Adrenal gland (tissue), 9 donors: ENCODE measurements at regions not wholly inside any gene's neighbourhood (a gene's known extent, or its start where the extent isn't known, plus 50 kb on each side); places are given as distances from the start of the nearest gene placed in this dataset.

Source experiments
- DNase-seq, 7 donors: peaks; one replicate each; pipeline ENCODE4 v3.0.0-alpha.2; 2019 to 2020
- H3K27ac ChIP-seq, 5 donors: fragments of 200-600 bp; sonication (generic) in 4 of 5; 1 replicate in 3 of 5; 2 replicates in 2 of 5; pipeline versions ENCODE4 v1.5.1 to v1.8.0; 2016 to 2020; ENCODE audit warnings: mild to moderate bottlenecking in 1 of 5
- H3K27me3 ChIP-seq: fragments of 200-600 bp; 2 replicates; pipeline ENCODE4 v1.8.0; 2021
- H3K36me3 ChIP-seq, 2 donors: fragments of 200-600 bp; replicated peaks in 1 of 2; 1 replicate in 1 of 2; 2 replicates in 1 of 2; pipeline versions ENCODE4 v1.5.1 to v1.8.0; 2018 to 2022
- H3K4me1 ChIP-seq, 2 donors: fragments of 200-600 bp; replicated peaks in 1 of 2; 1 replicate in 1 of 2; 2 replicates in 1 of 2; pipeline versions ENCODE4 v1.5.1 to v1.8.0; 2018 to 2021
- H3K4me3 ChIP-seq, 4 donors: fragments of 200-600 bp; sonication (generic) in 3 of 4; one replicate each; pipeline ENCODE4 v1.5.1; 2016 to 2018
- H3K9me3 ChIP-seq, 3 donors: fragments of 200-600 bp; sonication (generic) in 1 of 3; replicated peaks in 1 of 3; 1 replicate in 2 of 3; 2 replicates in 1 of 3; pipeline versions ENCODE4 v1.5.1 to v1.8.0; 2016 to 2021
- POLR2A ChIP-seq, 2 donors: fragments of 450-650 bp; IDR thresholded peaks; one replicate each; pipeline ENCODE4 v1.6.1; 2017; ENCODE audit warnings: antibody characterized with exemption in 2 of 2, mild to moderate bottlenecking in 2 of 2, moderate library complexity in 1 of 2
- WGBS, 4 donors: extraction: QIAGEN DNeasy Blood & Tissue Kit in 2 of 4; methylation state at CpG; one replicate each; pipeline versions ENCODE4 v1.1.5 to v1.1.7; 2013 to 2017; 5-methylcytosine and 5-hydroxymethylcytosine counted together
- intact Hi-C, 2 donors: fragments of 100-400 bp; cut with DNase I; formaldehyde crosslinking; loops; one replicate each; pipeline versions ENCODE4 v1.14.1 to v1.15.0; 2022 to 2023
- TF ChIP-seq, protein P1 (sequence below), 6 experiments: fragments of 450-650 bp in 4 of 6; fragments of 200-600 bp in 2 of 6; sonication (generic) in 1 of 6; IDR thresholded peaks; 1 replicate in 5 of 6; 2 replicates in 1 of 6; pipeline versions ENCODE4 v1.5.1 to v1.8.0; 2016 to 2021; ENCODE audit warnings: antibody characterized with exemption in 6 of 6, mild to moderate bottlenecking in 2 of 6, moderate library complexity in 1 of 6
- donor health status: healthy with polysubstance abuse.
- donor health status: Bipolar disorder and iron deficiency.
- donor health status: DM: yes; HTN: yes; CAD: no.
- donor health status: DM: no; HTN: no; CAD: no.
- donor health status: DM: no; HTN: no; CAD: no.

DNA sequence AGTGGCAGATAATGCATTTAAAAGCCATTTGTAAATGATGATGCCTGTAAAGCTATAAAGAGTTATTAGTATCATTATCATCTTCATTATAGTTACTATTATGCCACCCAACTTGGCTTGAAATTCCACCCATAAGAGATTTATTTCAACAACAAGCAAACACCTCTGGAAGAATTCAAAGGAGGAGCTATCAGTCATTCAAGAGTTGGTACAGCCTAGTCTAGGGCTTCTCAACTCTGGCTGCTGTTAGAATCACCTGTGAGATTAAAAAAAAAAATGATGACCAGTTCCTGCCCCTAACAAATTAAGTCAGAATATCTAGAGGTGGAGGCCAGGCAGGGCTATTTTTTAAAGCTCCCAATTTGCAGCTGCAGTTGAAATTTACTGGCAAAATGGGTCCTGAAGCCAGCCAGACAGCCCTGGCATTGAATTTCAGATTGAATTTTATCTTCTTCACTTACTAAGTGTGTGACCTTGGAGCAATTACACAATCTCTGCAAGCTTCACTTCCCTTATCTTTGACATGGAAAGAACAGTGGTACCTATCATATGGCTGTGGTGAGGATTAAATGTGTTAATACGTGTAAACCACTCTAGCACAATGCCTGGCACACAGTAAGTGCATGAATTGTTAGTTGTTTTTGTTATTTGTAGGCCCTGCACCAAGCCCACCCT is 52.9 kb upstream of the EDA start:
- H3K36me3 ChIP-seq = no peaks in the 10 kb centered on the region
- H3K4me3 ChIP-seq = no peak overlapping the region
- WGBS, 4 donors = 7 to 32% (median 12%) methylated on average over 1 of the region's 1 CpG; no CpG with 5 or more reads in 1 of the 4 donors
- peaks cover 5% of the 10 kb centered on the region for H3K27me3 ChIP-seq
- H3K27ac ChIP-seq = peak overlapping the region in 3 of 5 donors; percentile 30 to 52 (median 39)
- peak in 5 of 7 donors; percentile 33 to 53 (median 39) for DNase-seq
- TF ChIP-seq, protein P1, sequence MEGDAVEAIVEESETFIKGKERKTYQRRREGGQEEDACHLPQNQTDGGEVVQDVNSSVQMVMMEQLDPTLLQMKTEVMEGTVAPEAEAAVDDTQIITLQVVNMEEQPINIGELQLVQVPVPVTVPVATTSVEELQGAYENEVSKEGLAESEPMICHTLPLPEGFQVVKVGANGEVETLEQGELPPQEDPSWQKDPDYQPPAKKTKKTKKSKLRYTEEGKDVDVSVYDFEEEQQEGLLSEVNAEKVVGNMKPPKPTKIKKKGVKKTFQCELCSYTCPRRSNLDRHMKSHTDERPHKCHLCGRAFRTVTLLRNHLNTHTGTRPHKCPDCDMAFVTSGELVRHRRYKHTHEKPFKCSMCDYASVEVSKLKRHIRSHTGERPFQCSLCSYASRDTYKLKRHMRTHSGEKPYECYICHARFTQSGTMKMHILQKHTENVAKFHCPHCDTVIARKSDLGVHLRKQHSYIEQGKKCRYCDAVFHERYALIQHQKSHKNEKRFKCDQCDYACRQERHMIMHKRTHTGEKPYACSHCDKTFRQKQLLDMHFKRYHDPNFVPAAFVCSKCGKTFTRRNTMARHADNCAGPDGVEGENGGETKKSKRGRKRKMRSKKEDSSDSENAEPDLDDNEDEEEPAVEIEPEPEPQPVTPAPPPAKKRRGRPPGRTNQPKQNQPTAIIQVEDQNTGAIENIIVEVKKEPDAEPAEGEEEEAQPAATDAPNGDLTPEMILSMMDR (IDR thresholded peaks at IDR 0.05) = no peak
- TF ChIP-seq POLR2A (IDR thresholded peaks at IDR 0.05) = no peak
- no peaks in the 10 kb centered on the region for H3K9me3 ChIP-seq
- intact Hi-C loops = no loop called here
- no peaks in the 10 kb centered on the region for H3K4me1 ChIP-seq

DNA sequence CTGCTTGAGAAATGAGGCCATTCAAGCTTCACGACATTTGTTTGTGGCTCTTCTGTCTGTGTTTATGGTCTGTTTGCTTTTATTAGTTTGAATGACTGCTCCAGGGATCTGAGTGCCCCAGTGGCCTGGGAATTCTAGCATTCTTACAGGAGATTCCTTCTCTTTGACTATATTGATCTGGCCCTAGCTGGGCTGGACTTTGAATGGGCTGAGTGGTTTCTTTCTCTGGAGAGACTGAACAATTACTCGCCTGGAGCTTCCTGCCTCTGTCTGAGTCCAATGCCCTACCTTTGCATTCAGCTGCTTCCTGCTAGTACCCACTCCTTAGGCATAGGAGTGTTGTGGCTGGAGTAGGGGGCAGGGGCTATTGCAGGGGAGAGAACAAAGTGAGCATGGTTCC is 51.2 kb upstream of the EDA start:
- Histone ChIP-seq H3K36me3 (no peaks in the 10 kb centered on the region), H3K27me3 (peaks cover 5% of the 10 kb centered on the region), H3K4me3 (no peak overlapping the region), H3K9me3 (no peaks in the 10 kb centered on the region), H3K4me1 (no peaks in the 10 kb centered on the region), H3K27ac (no peak overlapping the region)
- TF ChIP-seq POLR2A (IDR thresholded peaks at IDR 0.05) = no peak
- TF ChIP-seq, protein P1 (IDR thresholded peaks at IDR 0.05) = no peak
- DNase-seq = no peak
- intact Hi-C loops = no loop called here
- 71 to 100% (median 87%) methylated on average over 2 of the region's 2 CpGs for WGBS, 4 donors

DNA sequence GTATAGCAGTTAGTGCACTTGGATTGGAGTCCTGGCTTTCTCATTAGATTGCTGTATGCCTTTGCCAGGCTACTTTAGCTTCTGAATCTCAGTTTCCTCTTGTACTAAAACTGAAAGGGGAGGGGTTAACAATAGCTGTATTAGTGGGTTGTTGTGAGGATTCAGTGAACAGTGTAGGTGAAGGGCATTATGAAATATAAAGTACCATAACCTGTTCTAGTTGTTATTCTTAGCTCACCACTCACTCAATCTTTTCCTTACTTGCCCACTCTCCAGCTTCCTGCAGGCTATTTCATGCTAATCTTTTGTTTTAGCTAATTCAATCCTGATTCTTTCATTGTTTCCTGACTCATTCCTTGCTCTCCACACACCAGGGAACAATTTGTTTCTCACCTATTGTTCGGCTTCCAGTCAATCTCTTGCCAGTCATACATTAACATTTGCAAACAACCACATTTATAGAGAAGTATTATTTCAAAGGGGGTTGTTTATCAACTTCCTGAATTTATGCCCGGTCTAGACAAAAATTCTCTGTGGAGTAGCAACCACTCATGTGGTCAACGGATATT is 50.6 kb upstream of the EDA start:
- Histone ChIP-seq H3K36me3 (no peaks in the 10 kb centered on the region), H3K27me3 (peaks cover 5% of the 10 kb centered on the region), H3K9me3 (no peaks in the 10 kb centered on the region), H3K4me3 (no peak overlapping the region), H3K4me1 (no peaks in the 10 kb centered on the region), H3K27ac (no peak overlapping the region)
- intact Hi-C loops = no loop called here
- DNase-seq = no peak
- no peak for TF ChIP-seq POLR2A (IDR thresholded peaks at IDR 0.05)
- TF ChIP-seq, protein P1 (IDR thresholded peaks at IDR 0.05) = no peak
- 73 to 91% (median 80%) methylated on average over 3 of the region's 3 CpGs for WGBS, 4 donors
